ENCODE measurements at regions not wholly inside any gene's neighbourhood (a gene's known extent, or its start where the extent isn't known, plus 50 kb on each side); places are given as distances from the start of the nearest gene placed in this dataset.

DNA sequence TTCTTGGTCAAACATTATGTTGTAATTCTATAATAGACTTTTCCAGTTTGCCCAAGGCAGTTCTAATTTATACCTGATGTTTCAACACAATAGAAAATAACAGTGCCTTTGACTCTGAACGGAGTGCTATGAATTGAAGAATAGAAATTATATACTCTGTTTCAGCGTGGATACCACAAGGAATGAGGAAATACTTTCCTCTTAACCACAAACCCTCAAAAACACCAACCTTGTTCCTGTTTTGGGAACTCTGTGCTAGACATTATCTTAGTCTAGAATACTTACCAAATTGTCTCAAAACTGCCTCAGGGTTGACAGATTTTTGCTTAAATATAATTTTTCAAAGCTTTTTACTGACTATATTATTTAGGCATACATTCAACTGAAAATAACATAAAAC is 1629.3 kb downstream of the MRPL39 start (continued):
- TF ChIP-seq TAF7 (optimal IDR thresholded peaks at IDR 0.05; ENCODE audit: borderline replicate concordance, low read depth, low read length) (no peak), SP1 (IDR thresholded peaks at IDR 0.05; ENCODE audit: low read depth, low read length) (no peak), KDM1A (IDR thresholded peaks at IDR 0.05; ENCODE audit: borderline replicate concordance, low read length) (no peak)
